ENCODE measurements at regions not wholly inside any gene's neighbourhood (a gene's known extent, or its start where the extent isn't known, plus 50 kb on each side); places are given as distances from the start of the nearest gene placed in this dataset.
"Not testable (repeated sequence)": the region's sequence is repeated elsewhere in the genome, so short reads cannot be mapped to it uniquely, and the experiment has no call there.

- DNase-seq, result no peak
Measured at GRCh38 chr20:54324652-54325285, 116.9 kb downstream of the PFDN4 start.

GRCh38 chr20:54335299-54335698 is 127.4 kb downstream of the PFDN4 start:
- DNase-seq, result peak; percentile 31

- no peak for DNase-seq
Measured at GRCh38 chr20:54337144-54337543, 129.3 kb downstream of the PFDN4 start.

- no peak for DNase-seq
Measured at GRCh38 chr20:54339093-54339492, 131.2 kb downstream of the PFDN4 start.

GRCh38 chr20:54340206-54340605 is 132.3 kb downstream of the PFDN4 start:
- no peak for DNase-seq

GRCh38 chr20:54340667-54341081 is 132.8 kb downstream of the PFDN4 start:
- peak; percentile 90 for DNase-seq

- no peak for DNase-seq
Measured at GRCh38 chr20:54342258-54342920, 133.0 kb upstream of the DOK5 start.

GRCh38 chr20:54343099-54343498 is 132.3 kb upstream of the DOK5 start:
- no peak for DNase-seq

- DNase-seq, result no peak
Measured at GRCh38 chr20:54343634-54344033, 131.8 kb upstream of the DOK5 start.

- no peak for DNase-seq
Measured at GRCh38 chr20:54344832-54345231, 130.6 kb upstream of the DOK5 start.

GRCh38 chr20:54345301-54345724 is 130.1 kb upstream of the DOK5 start:
- DNase-seq, result peak; percentile 92

GRCh38 chr20:54345821-54346220 is 129.6 kb upstream of the DOK5 start:
- DNase-seq, result peak; percentile 35

- no peak for DNase-seq
Measured at GRCh38 chr20:54346276-54346675, 129.1 kb upstream of the DOK5 start.

GRCh38 chr20:54347166-54347833 is 128.1 kb upstream of the DOK5 start:
- DNase-seq, result no peak

GRCh38 chr20:54350415-54350814 is 125.0 kb upstream of the DOK5 start:
- peak; percentile 44 for DNase-seq

GRCh38 chr20:54351371-54352136 is 123.8 kb upstream of the DOK5 start:
- no peak for DNase-seq

- DNase-seq, result not testable (repeated sequence)
Measured at GRCh38 chr20:54352541-54352940, 122.9 kb upstream of the DOK5 start.

- DNase-seq, result no peak
Measured at GRCh38 chr20:54353292-54353691, 122.1 kb upstream of the DOK5 start.

- DNase-seq, result peak; percentile 42
Measured at GRCh38 chr20:54355631-54356280, 119.6 kb upstream of the DOK5 start.

GRCh38 chr20:54356801-54357200 is 118.6 kb upstream of the DOK5 start:
- DNase-seq, result no peak

- DNase-seq, result no peak
Measured at GRCh38 chr20:54361475-54361874, 113.9 kb upstream of the DOK5 start.

- no peak for DNase-seq
Measured at GRCh38 chr20:54362283-54362682, 113.1 kb upstream of the DOK5 start.

- DNase-seq, result no peak
Measured at GRCh38 chr20:54364365-54364764, 111.0 kb upstream of the DOK5 start.
